SJSA1 (cell line): ENCODE measurements at regions not wholly inside any gene's neighbourhood (a gene's known extent, or its start where the extent isn't known, plus 50 kb on each side); places are given as distances from the start of the nearest gene placed in this dataset.

Experiments
- DNase-seq, 2 experiments: peaks; one replicate each; pipeline ENCODE4 v3.0.0-alpha.2; 2015 to 2020; ENCODE audit warnings: low spot score in 2 of 2, low read depth in 1 of 2
- H3K27ac ChIP-seq: fragments of 250-450 bp; sonication (Bioruptor Pico); 2 replicates; pipeline ENCODE4 v1.5.1; 2020; ENCODE audit warnings: mild to moderate bottlenecking, moderate library complexity
- H3K27me3 ChIP-seq: fragments of 250-450 bp; sonication (Bioruptor Pico); replicated peaks from 2 replicates; pipeline ENCODE4 v1.5.1; 2020; ENCODE audit warnings: mild to moderate bottlenecking, moderate library complexity
- H3K36me3 ChIP-seq: fragments of 250-450 bp; sonication (Bioruptor Pico); 2 replicates; pipeline ENCODE4 v1.5.1; 2020; ENCODE audit warnings: mild to moderate bottlenecking
- H3K4me1 ChIP-seq: fragments of 250-450 bp; sonication (Bioruptor Pico); replicated peaks from 2 replicates; pipeline ENCODE4 v1.6.1; 2021; ENCODE audit warnings: mild to moderate bottlenecking
- H3K4me3 ChIP-seq: fragments of 250-450 bp; sonication (Bioruptor Pico); 2 replicates; pipeline ENCODE4 v1.5.1; 2020; ENCODE audit warnings: mild to moderate bottlenecking
- H3K9me3 ChIP-seq: fragments of 250-450 bp; sonication (Bioruptor Pico); replicated peaks from 2 replicates; pipeline ENCODE4 v1.5.1; 2020; ENCODE audit warnings: mild to moderate bottlenecking

DNA sequence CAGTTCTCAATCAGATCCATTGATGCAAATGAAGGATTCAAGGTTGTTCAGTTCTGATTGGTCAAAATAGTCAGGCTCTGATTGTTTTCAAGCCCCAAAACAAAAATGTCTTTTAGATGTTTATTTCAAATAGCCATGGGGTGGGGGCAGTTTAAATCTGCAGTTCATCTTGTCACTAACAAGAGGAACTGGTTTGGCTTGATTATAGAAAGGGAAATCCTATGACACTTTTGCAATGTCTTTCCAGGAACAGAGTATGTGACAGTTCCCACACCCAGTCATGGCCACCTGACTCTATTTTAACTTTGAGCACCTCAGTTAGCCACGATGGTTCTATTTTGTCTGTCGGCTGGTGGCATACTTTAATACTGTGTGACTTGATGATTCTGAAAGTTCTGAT, 1544.1 kb downstream of the PLA2G4A start:
- no peak for DNase-seq
- Histone ChIP-seq H3K27me3 (no peaks in the 10 kb centered on the region), H3K4me3 (no peak overlapping the region), H3K9me3 (no peaks in the 10 kb centered on the region; the same call in 1 of the 2 replicates), H3K36me3 (no peaks in the 10 kb centered on the region), H3K27ac (no peak overlapping the region), H3K4me1 (no peaks in the 10 kb centered on the region)

- no peak for DNase-seq
- Histone ChIP-seq H3K9me3 (no peaks in the 10 kb centered on the region; the same call in 1 of the 2 replicates), H3K36me3 (no peaks in the 10 kb centered on the region)
These were observed 1554.1 kb downstream of the PLA2G4A start for GRCh38 chr1:188382851-188383250.

GRCh38 chr1:188386161-188386560, 1557.4 kb downstream of the PLA2G4A start:
- DNase-seq, result no peak
- H3K27ac ChIP-seq, result no peak overlapping the region
- H3K4me3 ChIP-seq, result no peak overlapping the region
- no peaks in the 10 kb centered on the region for H3K36me3 ChIP-seq
- no peaks in the 10 kb centered on the region for H3K4me1 ChIP-seq
- no peaks in the 10 kb centered on the region for H3K9me3 ChIP-seq
- H3K27me3 ChIP-seq, result no peaks in the 10 kb centered on the region

More at GRCh38 chr1:188382851-188383250, 1554.1 kb downstream of the PLA2G4A start:
- Histone ChIP-seq H3K4me1 (no peaks in the 10 kb centered on the region), H3K27ac (no peak overlapping the region), H3K4me3 (no peak overlapping the region), H3K27me3 (no peaks in the 10 kb centered on the region)

DNA sequence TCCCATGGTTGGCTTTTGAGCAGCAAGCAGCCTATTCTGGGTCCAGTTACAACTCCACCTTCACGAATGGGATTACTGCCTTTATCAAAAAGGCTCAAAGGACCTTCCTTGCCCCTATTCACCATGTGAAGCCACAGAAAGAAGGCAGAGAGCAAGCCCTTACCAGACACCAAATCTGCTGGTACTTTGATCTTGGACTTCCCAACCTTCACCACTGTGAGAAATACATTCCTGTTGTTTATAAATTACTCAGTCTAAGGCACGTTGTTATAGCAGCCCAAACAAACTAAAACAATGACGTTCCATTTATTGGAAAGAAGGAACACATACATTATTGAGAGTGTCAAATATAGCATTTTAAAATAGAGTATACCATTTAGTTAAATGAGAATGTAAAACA, 1557.9 kb downstream of the PLA2G4A start:
- no peak for DNase-seq
- Histone ChIP-seq H3K27ac (no peak overlapping the region), H3K4me1 (no peaks in the 10 kb centered on the region), H3K27me3 (no peaks in the 10 kb centered on the region), H3K36me3 (no peaks in the 10 kb centered on the region), H3K4me3 (no peak overlapping the region), H3K9me3 (no peaks in the 10 kb centered on the region)

GRCh38 chr1:188394677-188395076, 1565.9 kb downstream of the PLA2G4A start:
- Histone ChIP-seq H3K4me3 (no peak overlapping the region), H3K27ac (no peak overlapping the region), H3K9me3 (no peaks in the 10 kb centered on the region), H3K4me1 (no peaks in the 10 kb centered on the region), H3K36me3 (no peaks in the 10 kb centered on the region), H3K27me3 (no peaks in the 10 kb centered on the region)
- DNase-seq, result no peak

DNA sequence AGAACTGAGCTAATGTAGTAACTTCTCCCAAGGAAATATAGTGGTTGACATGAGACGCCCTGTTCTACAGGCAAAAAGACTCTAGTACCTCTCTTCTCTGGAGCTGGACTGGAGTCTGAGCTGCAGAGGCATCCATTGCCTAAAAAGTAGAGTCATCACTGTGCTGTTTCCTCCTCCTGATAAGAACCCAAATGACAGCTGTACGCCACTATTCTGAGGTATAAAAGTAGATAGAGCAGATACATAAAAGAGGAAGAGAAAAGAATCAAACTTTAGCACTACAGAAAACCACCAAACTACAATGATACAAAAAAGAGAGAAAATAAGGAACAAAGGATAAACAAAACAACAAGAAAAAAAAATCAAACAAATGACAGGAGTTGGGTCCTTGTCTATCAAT, 1568.8 kb downstream of the PLA2G4A start:
- H3K36me3 ChIP-seq, result no peaks in the 10 kb centered on the region
- no peaks in the 10 kb centered on the region for H3K4me1 ChIP-seq
- H3K27ac ChIP-seq, result no peak overlapping the region
- no peak overlapping the region for H3K4me3 ChIP-seq
- DNase-seq, result no peak
- H3K9me3 ChIP-seq, result no peaks in the 10 kb centered on the region
- H3K27me3 ChIP-seq, result no peaks in the 10 kb centered on the region

GRCh38 chr1:188402986-188403385, 1574.2 kb downstream of the PLA2G4A start:
- no peaks in the 10 kb centered on the region for H3K36me3 ChIP-seq
- H3K4me3 ChIP-seq, result no peak overlapping the region
- DNase-seq, result no peak
- no peaks in the 10 kb centered on the region for H3K4me1 ChIP-seq
- H3K9me3 ChIP-seq, result no peaks in the 10 kb centered on the region
- no peak overlapping the region for H3K27ac ChIP-seq
- no peaks in the 10 kb centered on the region for H3K27me3 ChIP-seq

DNA sequence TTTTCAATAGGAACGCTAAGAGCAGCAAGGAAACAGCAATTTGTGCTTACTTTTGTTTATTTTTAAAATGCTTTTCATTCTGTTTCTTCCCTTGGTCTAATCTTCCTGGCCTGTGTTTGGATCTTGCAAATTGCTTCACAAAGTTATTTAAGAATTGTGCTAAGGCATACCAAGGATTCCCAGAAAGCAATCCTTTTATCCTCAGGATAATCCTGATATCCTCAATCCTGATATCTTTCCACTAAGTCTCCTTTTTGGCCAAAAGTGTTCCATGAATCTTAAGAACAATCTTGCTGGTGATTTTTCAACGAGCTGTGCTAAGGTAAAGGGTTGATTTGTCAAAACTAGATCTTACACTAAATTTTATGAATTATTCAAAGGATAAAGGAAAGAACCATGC, 1577.9 kb downstream of the PLA2G4A start:
- no peaks in the 10 kb centered on the region for H3K36me3 ChIP-seq
- H3K4me3 ChIP-seq, result no peak overlapping the region
- no peak overlapping the region for H3K27ac ChIP-seq
- H3K27me3 ChIP-seq, result no peaks in the 10 kb centered on the region
- no peak for DNase-seq
- no peaks in the 10 kb centered on the region for H3K9me3 ChIP-seq
- no peaks in the 10 kb centered on the region for H3K4me1 ChIP-seq

- H3K36me3 ChIP-seq, result no peaks in the 10 kb centered on the region
- no peak overlapping the region for H3K4me3 ChIP-seq
- H3K27me3 ChIP-seq, result no peaks in the 10 kb centered on the region
- DNase-seq, result no peak
- H3K27ac ChIP-seq, result no peak overlapping the region
- H3K9me3 ChIP-seq, result no peaks in the 10 kb centered on the region
- H3K4me1 ChIP-seq, result no peaks in the 10 kb centered on the region
These were observed 1591.4 kb downstream of the PLA2G4A start for GRCh38 chr1:188420177-188420576.

- H3K36me3 ChIP-seq, result no peaks in the 10 kb centered on the region
- DNase-seq, result no peak
- H3K27ac ChIP-seq, result no peak overlapping the region
- H3K9me3 ChIP-seq, result no peaks in the 10 kb centered on the region
- H3K27me3 ChIP-seq, result no peaks in the 10 kb centered on the region
- no peak overlapping the region for H3K4me3 ChIP-seq
- no peaks in the 10 kb centered on the region for H3K4me1 ChIP-seq
These were observed 1594.3 kb downstream of the PLA2G4A start for GRCh38 chr1:188423073-188423472.

DNA sequence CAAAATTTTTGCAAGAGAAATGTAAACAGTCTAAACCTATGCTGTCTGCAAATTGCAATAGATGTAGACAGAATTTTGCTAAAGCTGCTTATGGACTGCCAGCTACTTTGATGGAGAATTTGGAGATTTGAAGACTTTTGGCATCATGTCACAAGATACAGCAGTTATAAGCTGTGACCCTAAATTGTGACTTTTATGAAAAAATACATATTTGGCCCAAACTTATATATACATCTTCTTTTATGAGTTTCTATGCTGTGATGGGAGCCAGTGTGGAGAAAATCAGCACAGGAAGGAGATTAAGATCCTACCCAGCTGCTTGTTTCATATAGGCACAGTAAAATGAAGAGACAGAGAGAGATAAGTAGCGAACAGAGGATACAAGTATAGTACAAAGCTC, 1595.4 kb downstream of the PLA2G4A start:
- Histone ChIP-seq H3K27ac (no peak overlapping the region), H3K9me3 (no peaks in the 10 kb centered on the region), H3K36me3 (no peaks in the 10 kb centered on the region), H3K4me1 (no peaks in the 10 kb centered on the region), H3K27me3 (no peaks in the 10 kb centered on the region), H3K4me3 (no peak overlapping the region)
- DNase-seq, result no peak

DNA sequence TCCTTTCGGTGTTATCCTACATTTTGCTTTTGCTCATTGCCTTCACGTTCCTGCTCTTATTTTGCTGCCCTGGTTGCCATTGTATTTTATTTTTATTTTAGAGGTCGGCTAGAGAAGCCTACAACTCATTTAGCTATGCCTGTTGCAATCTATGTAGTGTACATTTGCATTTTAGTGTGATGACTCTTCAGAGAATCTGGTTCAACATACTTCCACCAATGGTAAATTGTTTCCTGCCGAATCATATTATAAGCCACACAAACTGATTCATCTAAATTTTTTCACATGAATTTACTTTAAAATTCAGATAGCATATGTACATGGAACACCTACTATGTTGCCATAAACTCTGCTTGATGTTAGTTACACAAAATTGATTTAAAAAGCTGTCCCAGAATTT, 1596.9 kb downstream of the PLA2G4A start:
- no peaks in the 10 kb centered on the region for H3K4me1 ChIP-seq
- no peaks in the 10 kb centered on the region for H3K36me3 ChIP-seq
- H3K27ac ChIP-seq, result no peak overlapping the region
- no peak for DNase-seq
- no peak overlapping the region for H3K4me3 ChIP-seq
- no peaks in the 10 kb centered on the region for H3K27me3 ChIP-seq
- H3K9me3 ChIP-seq, result no peaks in the 10 kb centered on the region; the same call in 1 of the 2 replicates

GRCh38 chr1:188426561-188426960, 1597.8 kb downstream of the PLA2G4A start:
- Histone ChIP-seq H3K27ac (no peak overlapping the region), H3K36me3 (no peaks in the 10 kb centered on the region), H3K4me1 (no peaks in the 10 kb centered on the region), H3K4me3 (no peak overlapping the region), H3K9me3 (no peaks in the 10 kb centered on the region; the same call in 1 of the 2 replicates), H3K27me3 (no peaks in the 10 kb centered on the region)
- DNase-seq, result no peak

GRCh38 chr1:188427642-188428041, 1598.9 kb downstream of the PLA2G4A start:
- Histone ChIP-seq H3K9me3 (no peaks in the 10 kb centered on the region; the same call in 1 of the 2 replicates), H3K4me1 (no peaks in the 10 kb centered on the region), H3K27ac (no peak overlapping the region), H3K36me3 (no peaks in the 10 kb centered on the region), H3K27me3 (no peaks in the 10 kb centered on the region), H3K4me3 (no peak overlapping the region)
- DNase-seq, result no peak

GRCh38 chr1:188429386-188429785, 1600.6 kb downstream of the PLA2G4A start:
- no peaks in the 10 kb centered on the region for H3K27me3 ChIP-seq
- no peaks in the 10 kb centered on the region for H3K36me3 ChIP-seq
- H3K27ac ChIP-seq, result no peak overlapping the region
- H3K9me3 ChIP-seq, result no peaks in the 10 kb centered on the region; the same call in 1 of the 2 replicates
- no peak for DNase-seq
- H3K4me1 ChIP-seq, result no peaks in the 10 kb centered on the region
- H3K4me3 ChIP-seq, result no peak overlapping the region
